Right cardiac atrium (tissue), 5 donors: ENCODE measurements at regions not wholly inside any gene's neighbourhood (a gene's known extent, or its start where the extent isn't known, plus 50 kb on each side); places are given as distances from the start of the nearest gene placed in this dataset.

ENCODE experiments used
- ATAC-seq, 2 donors: fragments of 200-7000 bp; cut with Tn5 transposase; one replicate each; pipeline versions ENCODE4 v1.8.0 to v1.9.1; 2020; ENCODE audit warnings: moderate library complexity in 2 of 2, mild to moderate bottlenecking in 1 of 2
- DNase-seq, 3 donors: peaks; one replicate each; pipeline ENCODE4 v3.0.0-alpha.2; 2020
- H3K27ac ChIP-seq: one replicate; pipeline ENCODE4 v1.5.1; 2013; ENCODE audit warnings: mild to moderate bottlenecking, low read length, control low read depth, moderate library complexity
- H3K27me3 ChIP-seq: one replicate; pipeline ENCODE4 v1.6.1; 2013; ENCODE audit not compliant: control insufficient read depth, insufficient read depth
- H3K4me1 ChIP-seq: one replicate; pipeline ENCODE4 v1.6.1; 2013; ENCODE audit warnings: low read length; ENCODE audit not compliant: control insufficient read depth, insufficient read depth
- H3K4me3 ChIP-seq: one replicate; pipeline ENCODE4 v1.5.1; 2013; ENCODE audit warnings: low read length, control low read depth
- H3K9me3 ChIP-seq: one replicate; pipeline ENCODE4 v1.6.1; 2013; ENCODE audit warnings: low read length; ENCODE audit not compliant: control insufficient read depth
- WGBS: extraction: QIAGEN DNeasy Blood & Tissue Kit; methylation state at CpG from one replicate; pipeline ENCODE4 v1.1.7; 2013; 5-methylcytosine and 5-hydroxymethylcytosine counted together
- intact Hi-C, 4 donors: fragments of 100-400 bp; cut with DNase I; formaldehyde crosslinking; loops; one replicate each; pipeline versions ENCODE4 v1.11.0 to v1.14.0; 2022 to 2023
- donor health status: healthy with polysubstance abuse.
- donor health status: DM: no; HTN: yes; CAD: no.
- donor health status: DM: no; HTN: no; CAD: no.
- donor health status: DM: no; HTN: yes; CAD: no; lungs with severe emphysema.
- donor health status: DM: yes; HTN: yes; CAD: no.

GRCh38 chr10:93180482-93180931 lies 106.8 kb downstream of the CYP26A1 start:
- intact Hi-C loops: no loop called here
- WGBS: 49% methylated on average over 14 of the region's 14 CpGs
- DNase-seq (peak; percentile 63 to 87 (median 82)), ATAC-seq (peak; percentile 82 to 91)
- H3K4me3 ChIP-seq: no peak overlapping the region
- no peak overlapping the region for H3K27ac ChIP-seq
- H3K27me3 ChIP-seq: no peaks in the 10 kb centered on the region
- H3K9me3 ChIP-seq: no peaks in the 10 kb centered on the region
- no peaks in the 10 kb centered on the region for H3K4me1 ChIP-seq

GRCh38 chr10:93181271-93182048 lies 107.8 kb downstream of the CYP26A1 start:
- Histone ChIP-seq H3K4me1 (no peaks in the 10 kb centered on the region), H3K9me3 (no peaks in the 10 kb centered on the region), H3K27me3 (no peaks in the 10 kb centered on the region), H3K27ac (no peak overlapping the region), H3K4me3 (no peak overlapping the region)
- DNase-seq: no peak
- WGBS: 83% methylated on average over 8 of the region's 8 CpGs
- intact Hi-C loops: no loop called here
- no peak for ATAC-seq

GRCh38 chr10:93182049-93182327 lies 108.3 kb downstream of the CYP26A1 start:
- no peak overlapping the region for H3K4me3 ChIP-seq
- no peak for DNase-seq
- no peaks in the 10 kb centered on the region for H3K27me3 ChIP-seq
- intact Hi-C loops: no loop called here
- no peaks in the 10 kb centered on the region for H3K4me1 ChIP-seq
- no peaks in the 10 kb centered on the region for H3K9me3 ChIP-seq
- no peak for ATAC-seq
- no peak overlapping the region for H3K27ac ChIP-seq
- 87% methylated on average over 4 of the region's 4 CpGs for WGBS

GRCh38 chr10:93182790-93183189 lies 109.1 kb downstream of the CYP26A1 start:
- Histone ChIP-seq H3K4me3 (no peak overlapping the region), H3K27ac (no peak overlapping the region), H3K27me3 (no peaks in the 10 kb centered on the region), H3K9me3 (no peaks in the 10 kb centered on the region), H3K4me1 (no peaks in the 10 kb centered on the region)
- ATAC-seq: no peak
- intact Hi-C loops: no loop called here
- DNase-seq: no peak

GRCh38 chr10:93186653-93187052 lies 113.0 kb downstream of the CYP26A1 start:
- H3K4me1 ChIP-seq: no peaks in the 10 kb centered on the region
- no peaks in the 10 kb centered on the region for H3K27me3 ChIP-seq
- no peak overlapping the region for H3K27ac ChIP-seq
- no peaks in the 10 kb centered on the region for H3K9me3 ChIP-seq
- intact Hi-C loops: no loop called here
- DNase-seq (no peak), ATAC-seq (no peak)
- no peak overlapping the region for H3K4me3 ChIP-seq
- WGBS: 71% methylated on average over 2 of the region's 2 CpGs

GRCh38 chr10:93189944-93190343 lies 116.3 kb downstream of the CYP26A1 start:
- no peak for DNase-seq
- Histone ChIP-seq H3K27me3 (peaks cover 2% of the 10 kb centered on the region), H3K9me3 (no peaks in the 10 kb centered on the region), H3K4me1 (no peaks in the 10 kb centered on the region), H3K4me3 (no peak overlapping the region), H3K27ac (no peak overlapping the region)
- ATAC-seq: no peak
- 86% methylated on average over 3 of the region's 3 CpGs for WGBS
- intact Hi-C loops: no loop called here

- Histone ChIP-seq H3K4me1 (no peaks in the 10 kb centered on the region), H3K4me3 (no peak overlapping the region), H3K27ac (no peak overlapping the region), H3K27me3 (peaks cover 2% of the 10 kb centered on the region), H3K9me3 (no peaks in the 10 kb centered on the region)
- ATAC-seq (no peak), DNase-seq (no peak)
- intact Hi-C loops: no loop called here
- WGBS: 34% methylated on average over 3 of the region's 3 CpGs
Measured at GRCh38 chr10:93190372-93190771, 116.7 kb downstream of the CYP26A1 start.

- no peak overlapping the region for H3K27ac ChIP-seq
- H3K4me3 ChIP-seq: no peak overlapping the region
- peaks cover 2% of the 10 kb centered on the region for H3K4me1 ChIP-seq
- ATAC-seq: no peak
- no peak for DNase-seq
- 51% methylated on average over 6 of the region's 6 CpGs for WGBS
- intact Hi-C loops: no loop called here
- no peaks in the 10 kb centered on the region for H3K9me3 ChIP-seq
- H3K27me3 ChIP-seq: peaks cover 2% of the 10 kb centered on the region
Measured at GRCh38 chr10:93193906-93194305, 120.2 kb downstream of the CYP26A1 start.

GRCh38 chr10:93198401-93199131 lies 124.9 kb downstream of the CYP26A1 start:
- Histone ChIP-seq H3K4me3 (peak overlapping the region; percentile 55), H3K4me1 (peaks cover 3% of the 10 kb centered on the region), H3K27ac (no peak overlapping the region), H3K9me3 (no peaks in the 10 kb centered on the region), H3K27me3 (no peaks in the 10 kb centered on the region)
- ATAC-seq (peak; percentile 79), DNase-seq (peak in 2 of 3 donors; percentile 67 to 68)
- intact Hi-C loops: no loop called here
- WGBS: 11% methylated on average over 9 of the region's 9 CpGs

- peaks cover 3% of the 10 kb centered on the region for H3K4me1 ChIP-seq
- WGBS: 8% methylated on average over 11 of the region's 11 CpGs
- no peaks in the 10 kb centered on the region for H3K9me3 ChIP-seq
- no peaks in the 10 kb centered on the region for H3K27me3 ChIP-seq
- peak overlapping the region; percentile 55 for H3K4me3 ChIP-seq
- intact Hi-C loops: no loop called here
- ATAC-seq (peak; percentile 92 to 94), DNase-seq (peak; percentile 81 to 89 (median 86))
- peak overlapping the region; percentile 36 for H3K27ac ChIP-seq
Measured at GRCh38 chr10:93199191-93199751, 125.6 kb downstream of the CYP26A1 start.
